ENCODE measurements at regions not wholly inside any gene's neighbourhood (a gene's known extent, or its start where the extent isn't known, plus 50 kb on each side); places are given as distances from the start of the nearest gene placed in this dataset.

- TF ChIP-seq CTCF (IDR thresholded peaks at IDR 0.05) (no peak), EZH2 (IDR thresholded peaks at IDR 0.05; ENCODE audit: borderline replicate concordance, insufficient read depth, low read depth, low read length, poor library complexity, severe bottlenecking) (no peak)
These were observed 77.7 kb downstream of the BMP2 start for GRCh38 chr20:6845141-6845540.

Measured in B cell (primary cell).